ENCODE measurements at regions not wholly inside any gene's neighbourhood (a gene's known extent, or its start where the extent isn't known, plus 50 kb on each side); places are given as distances from the start of the nearest gene placed in this dataset.

GRCh38 chr12:27875677-27876076 is 95.6 kb upstream of the MANSC4 start:
- H3K79me1 ChIP-seq (ENCODE audit: low read depth, low read length) = no peaks in the 10 kb centered on the region
- H2BK120ac ChIP-seq (ENCODE audit: low read depth, low read length) = no peak overlapping the region
- H3K4me2 ChIP-seq (ENCODE audit: insufficient read depth, low read length, poor library complexity, severe bottlenecking) = no peak overlapping the region
- H3K18ac ChIP-seq (ENCODE audit: low read length) = no peak overlapping the region
- H3K36me3 ChIP-seq (replicated peaks in 1 of 2; ENCODE audit: control insufficient read depth in 2 of 2, insufficient read depth in 2 of 2, low read length in 2 of 2) = no peaks in the 10 kb centered on the region
- no peak overlapping the region for H2BK15ac ChIP-seq (ENCODE audit: low read length)
- no peak overlapping the region for H3K27ac ChIP-seq (replicated peaks; ENCODE audit: low read length)
- H2AK5ac ChIP-seq (ENCODE audit: low read depth, low read length) = no peak overlapping the region
- WGBS, 2 donors (ENCODE audit: extremely low coverage in 2 of 2, insufficient read length in 2 of 2, insufficient replicate concordance in 1 of 2) = no CpG with 5 or more reads among the region's 2 CpGs
- no peak overlapping the region for H4K8ac ChIP-seq (ENCODE audit: low read depth, low read length)
- H3K4me1 ChIP-seq (ENCODE audit: control insufficient read depth in 2 of 2, insufficient read depth in 1 of 2, low read depth in 1 of 2, low read length in 2 of 2) = no peaks in the 10 kb centered on the region
- no peak overlapping the region for H3K4ac ChIP-seq (ENCODE audit: low read length)
- no peak overlapping the region for H2AFZ ChIP-seq (ENCODE audit: low read length)
- H3K14ac ChIP-seq (ENCODE audit: low read length) = no peak overlapping the region
- H2BK12ac ChIP-seq (ENCODE audit: low read length) = no peak overlapping the region
- no peaks in the 10 kb centered on the region for H3K9me3 ChIP-seq (replicated peaks in 1 of 2; ENCODE audit: control insufficient read depth in 2 of 2, insufficient read depth in 1 of 2, low read depth in 1 of 2, low read length in 2 of 2)
- H3K23ac ChIP-seq (ENCODE audit: low read depth, low read length, poor library complexity) = no peak overlapping the region
- no peaks in the 10 kb centered on the region for H3K27me3 ChIP-seq (ENCODE audit: control insufficient read depth in 3 of 3, insufficient read depth in 3 of 3, low read depth in 1 of 3, low read length in 3 of 3)
- no peak for DNase-seq (ENCODE audit: low spot score)
- no peak overlapping the region for H2BK5ac ChIP-seq (ENCODE audit: low read length)
- no peak overlapping the region for H3K4me3 ChIP-seq (ENCODE audit: low read length in 2 of 2)
- H3K9ac ChIP-seq (ENCODE audit: low read depth, low read length, poor library complexity) = no peak overlapping the region
- H4K91ac ChIP-seq (ENCODE audit: low read depth, low read length, poor library complexity) = no peak overlapping the region

- Histone ChIP-seq H2BK5ac (ENCODE audit: low read length) (no peak overlapping the region), H3K14ac (ENCODE audit: low read length) (no peak overlapping the region), H3K18ac (ENCODE audit: low read length) (no peak overlapping the region), H4K8ac (ENCODE audit: low read depth, low read length) (no peak overlapping the region), H3K9ac (ENCODE audit: low read depth, low read length, poor library complexity) (no peak overlapping the region), H3K4me2 (ENCODE audit: insufficient read depth, low read length, poor library complexity, severe bottlenecking) (no peak overlapping the region), H3K27me3 (ENCODE audit: control insufficient read depth in 3 of 3, insufficient read depth in 3 of 3, low read depth in 1 of 3, low read length in 3 of 3) (peaks cover 0 to 5% (median 0%) of the 10 kb centered on the region in 3 experiments), H2AFZ (ENCODE audit: low read length) (no peak overlapping the region), H2BK12ac (ENCODE audit: low read length) (no peak overlapping the region), H2BK15ac (ENCODE audit: low read length) (no peak overlapping the region), H3K27ac (replicated peaks; ENCODE audit: low read length) (no peak overlapping the region), H3K36me3 (replicated peaks in 1 of 2; ENCODE audit: control insufficient read depth in 2 of 2, insufficient read depth in 2 of 2, low read length in 2 of 2) (no peaks in the 10 kb centered on the region), H3K4ac (ENCODE audit: low read length) (no peak overlapping the region), H3K9me3 (replicated peaks in 1 of 2; ENCODE audit: control insufficient read depth in 2 of 2, insufficient read depth in 1 of 2, low read depth in 1 of 2, low read length in 2 of 2) (no peaks in the 10 kb centered on the region), H3K23ac (ENCODE audit: low read depth, low read length, poor library complexity) (no peak overlapping the region), H3K79me1 (ENCODE audit: low read depth, low read length) (no peaks in the 10 kb centered on the region), H2BK120ac (ENCODE audit: low read depth, low read length) (no peak overlapping the region), H2AK5ac (ENCODE audit: low read depth, low read length) (no peak overlapping the region), H3K4me1 (ENCODE audit: control insufficient read depth in 2 of 2, insufficient read depth in 1 of 2, low read depth in 1 of 2, low read length in 2 of 2) (no peaks in the 10 kb centered on the region), H3K4me3 (ENCODE audit: low read length in 2 of 2) (no peak overlapping the region), H4K91ac (ENCODE audit: low read depth, low read length, poor library complexity) (no peak overlapping the region)
- DNase-seq (ENCODE audit: low spot score) = no peak
- WGBS, 2 donors (ENCODE audit: extremely low coverage in 2 of 2, insufficient read length in 2 of 2, insufficient replicate concordance in 1 of 2) = no CpG with 5 or more reads among the region's 6 CpGs
Measured at GRCh38 chr12:27873010-27873409, 93.0 kb upstream of the MANSC4 start.

GRCh38 chr12:27871946-27872345 is 91.9 kb upstream of the MANSC4 start:
- Histone ChIP-seq H3K9me3 (replicated peaks in 1 of 2; ENCODE audit: control insufficient read depth in 2 of 2, insufficient read depth in 1 of 2, low read depth in 1 of 2, low read length in 2 of 2) (no peaks in the 10 kb centered on the region), H3K79me1 (ENCODE audit: low read depth, low read length) (no peaks in the 10 kb centered on the region), H4K8ac (ENCODE audit: low read depth, low read length) (no peak overlapping the region), H3K4ac (ENCODE audit: low read length) (no peak overlapping the region), H2BK12ac (ENCODE audit: low read length) (no peak overlapping the region), H3K27ac (replicated peaks; ENCODE audit: low read length) (no peak overlapping the region), H3K4me2 (ENCODE audit: insufficient read depth, low read length, poor library complexity, severe bottlenecking) (no peak overlapping the region), H3K4me1 (ENCODE audit: control insufficient read depth in 2 of 2, insufficient read depth in 1 of 2, low read depth in 1 of 2, low read length in 2 of 2) (no peaks in the 10 kb centered on the region), H3K18ac (ENCODE audit: low read length) (no peak overlapping the region), H4K91ac (ENCODE audit: low read depth, low read length, poor library complexity) (no peak overlapping the region), H2AK5ac (ENCODE audit: low read depth, low read length) (no peak overlapping the region), H3K23ac (ENCODE audit: low read depth, low read length, poor library complexity) (no peak overlapping the region), H3K4me3 (ENCODE audit: low read length in 2 of 2) (no peak overlapping the region), H2BK120ac (ENCODE audit: low read depth, low read length) (no peak overlapping the region), H3K36me3 (replicated peaks in 1 of 2; ENCODE audit: control insufficient read depth in 2 of 2, insufficient read depth in 2 of 2, low read length in 2 of 2) (no peaks in the 10 kb centered on the region), H2BK15ac (ENCODE audit: low read length) (no peak overlapping the region), H2AFZ (ENCODE audit: low read length) (no peak overlapping the region), H3K9ac (ENCODE audit: low read depth, low read length, poor library complexity) (no peak overlapping the region), H3K14ac (ENCODE audit: low read length) (no peak overlapping the region), H3K27me3 (ENCODE audit: control insufficient read depth in 3 of 3, insufficient read depth in 3 of 3, low read depth in 1 of 3, low read length in 3 of 3) (peaks cover 0 to 5% (median 0%) of the 10 kb centered on the region in 3 experiments), H2BK5ac (ENCODE audit: low read length) (no peak overlapping the region)
- WGBS, 2 donors (ENCODE audit: extremely low coverage in 2 of 2, insufficient read length in 2 of 2, insufficient replicate concordance in 1 of 2) = 100% methylated on average over 1 of the region's 3 CpGs; no CpG with 5 or more reads in 1 of the 2 donors
- no peak for DNase-seq (ENCODE audit: low spot score)

- Histone ChIP-seq H3K27me3 (ENCODE audit: control insufficient read depth in 3 of 3, insufficient read depth in 3 of 3, low read depth in 1 of 3, low read length in 3 of 3) (peaks cover 0 to 5% (median 0%) of the 10 kb centered on the region in 3 experiments), H3K9ac (ENCODE audit: low read depth, low read length, poor library complexity) (no peak overlapping the region), H3K36me3 (replicated peaks in 1 of 2; ENCODE audit: control insufficient read depth in 2 of 2, insufficient read depth in 2 of 2, low read length in 2 of 2) (no peaks in the 10 kb centered on the region), H2AFZ (ENCODE audit: low read length) (no peak overlapping the region), H2BK5ac (ENCODE audit: low read length) (no peak overlapping the region), H3K23ac (ENCODE audit: low read depth, low read length, poor library complexity) (no peak overlapping the region), H3K18ac (ENCODE audit: low read length) (no peak overlapping the region), H3K4ac (ENCODE audit: low read length) (no peak overlapping the region), H3K14ac (ENCODE audit: low read length) (no peak overlapping the region), H2BK12ac (ENCODE audit: low read length) (no peak overlapping the region), H4K91ac (ENCODE audit: low read depth, low read length, poor library complexity) (no peak overlapping the region), H3K27ac (replicated peaks; ENCODE audit: low read length) (no peak overlapping the region), H4K8ac (ENCODE audit: low read depth, low read length) (no peak overlapping the region), H3K79me1 (ENCODE audit: low read depth, low read length) (no peaks in the 10 kb centered on the region), H2AK5ac (ENCODE audit: low read depth, low read length) (no peak overlapping the region), H3K4me1 (ENCODE audit: control insufficient read depth in 2 of 2, insufficient read depth in 1 of 2, low read depth in 1 of 2, low read length in 2 of 2) (no peaks in the 10 kb centered on the region), H2BK120ac (ENCODE audit: low read depth, low read length) (no peak overlapping the region), H2BK15ac (ENCODE audit: low read length) (no peak overlapping the region), H3K4me3 (ENCODE audit: low read length in 2 of 2) (no peak overlapping the region), H3K9me3 (replicated peaks in 1 of 2; ENCODE audit: control insufficient read depth in 2 of 2, insufficient read depth in 1 of 2, low read depth in 1 of 2, low read length in 2 of 2) (no peaks in the 10 kb centered on the region), H3K4me2 (ENCODE audit: insufficient read depth, low read length, poor library complexity, severe bottlenecking) (no peak overlapping the region)
- DNase-seq (ENCODE audit: low spot score) = no peak
- WGBS, 2 donors (ENCODE audit: extremely low coverage in 2 of 2, insufficient read length in 2 of 2, insufficient replicate concordance in 1 of 2) = no CpG with 5 or more reads among the region's 4 CpGs
Measured at GRCh38 chr12:27870939-27871338, 90.9 kb upstream of the MANSC4 start.

Measured in neuronal stem cell (in vitro differentiated cells).